CD14-positive monocyte (primary cell): ENCODE measurements at regions not wholly inside any gene's neighbourhood (a gene's known extent, or its start where the extent isn't known, plus 50 kb on each side); places are given as distances from the start of the nearest gene placed in this dataset.

Experiments
- DNase-seq, 3 donors: peaks; one replicate each; pipeline ENCODE4 v3.0.0-alpha.2; 2011 to 2022
- H2AFZ ChIP-seq: 2 replicates; pipeline ENCODE4 v1.6.0; 2012; ENCODE audit warnings: mild to moderate bottlenecking, low read depth, low read length, inconsistent platforms; ENCODE audit not compliant: insufficient read depth, poor library complexity, severe bottlenecking
- H3K27ac ChIP-seq, 2 donors: 1 replicate in 1 of 2; 2 replicates in 1 of 2; pipeline ENCODE4 v1.5.1; 2012 to 2013; ENCODE audit warnings: low read length in 2 of 2, control low read depth in 1 of 2, inconsistent platforms in 1 of 2, low read depth in 1 of 2, mild to moderate bottlenecking in 1 of 2
- H3K27me3 ChIP-seq, 2 donors: one replicate each; pipeline versions ENCODE4 v1.6.0 to v1.6.1; 2011 to 2013; ENCODE audit warnings: low read length in 2 of 2; ENCODE audit not compliant: control insufficient read depth in 2 of 2, insufficient read depth in 2 of 2
- H3K36me3 ChIP-seq, 2 donors: replicated peaks in 1 of 2; 1 replicate in 1 of 2; 2 replicates in 1 of 2; pipeline versions ENCODE4 v1.5.1 to v1.6.1; 2012 to 2013; ENCODE audit warnings: low read length in 2 of 2, control low read depth in 1 of 2, inconsistent platforms in 1 of 2, mild to moderate bottlenecking in 1 of 2; ENCODE audit not compliant: insufficient read depth in 2 of 2, control insufficient read depth in 1 of 2
- H3K4me1 ChIP-seq, 2 donors: 1 replicate in 1 of 2; 2 replicates in 1 of 2; pipeline versions ENCODE4 v1.5.1 to v1.6.1; 2012 to 2013; ENCODE audit warnings: low read length in 2 of 2, control low read depth in 1 of 2, inconsistent platforms in 1 of 2, mild to moderate bottlenecking in 1 of 2, moderate library complexity in 1 of 2; ENCODE audit not compliant: insufficient read depth in 2 of 2, control insufficient read depth in 1 of 2
- H3K4me2 ChIP-seq: replicated peaks from 2 replicates; pipeline ENCODE3; 2012; ENCODE audit warnings: low read length, moderate library complexity, mild to moderate bottlenecking; ENCODE audit not compliant: poor library complexity, severe bottlenecking; ENCODE audit errors: extremely low read depth
- H3K4me3 ChIP-seq, 3 experiments: fragments of 200-600 bp in 1 of 3; sonication (generic) in 1 of 3; replicated peaks in 1 of 3; 1 replicate in 2 of 3; 2 replicates in 1 of 3; pipeline ENCODE4 v1.5.1; 2011 to 2013; ENCODE audit warnings: low read length in 3 of 3, mild to moderate bottlenecking in 3 of 3, control low read depth in 2 of 3, low read depth in 2 of 3, inconsistent platforms in 1 of 3, moderate library complexity in 1 of 3
- H3K79me2 ChIP-seq: 2 replicates; pipeline ENCODE4 v1.6.0; 2012; ENCODE audit warnings: mild to moderate bottlenecking, control low read depth, inconsistent platforms, low read length, moderate library complexity; ENCODE audit not compliant: insufficient read depth
- H3K9ac ChIP-seq: 2 replicates; pipeline ENCODE4 v1.6.0; 2017; ENCODE audit warnings: low read length, mild to moderate bottlenecking; ENCODE audit not compliant: insufficient read depth, poor library complexity, severe bottlenecking
- H3K9me3 ChIP-seq, 2 donors: replicated peaks in 1 of 2; 1 replicate in 1 of 2; 2 replicates in 1 of 2; pipeline versions ENCODE4 v1.5.1 to v1.6.1; 2012 to 2013; ENCODE audit warnings: low read length in 2 of 2, control low read depth in 1 of 2; ENCODE audit not compliant: control insufficient read depth in 1 of 2, insufficient read depth in 1 of 2
- H4K20me1 ChIP-seq: 2 replicates; pipeline ENCODE4 v1.6.0; 2012; ENCODE audit warnings: mild to moderate bottlenecking, low read length, control low read depth, moderate library complexity; ENCODE audit not compliant: insufficient read depth
- H3K27ac Mint-ChIP-seq, 7 donors: one replicate each; pipeline ENCODE4 v1.8.0; 2020; ENCODE audit warnings: mild to moderate bottlenecking in 7 of 7, mixed read lengths in 7 of 7, moderate library complexity in 6 of 7, inconsistent platforms in 2 of 7
- H3K27me3 Mint-ChIP-seq, 3 donors: one replicate each; pipeline ENCODE4 v1.8.0; 2021 to 2022; ENCODE audit warnings: low read depth in 3 of 3, mild to moderate bottlenecking in 3 of 3, mixed read lengths in 3 of 3, moderate library complexity in 3 of 3, inconsistent platforms in 1 of 3
- H3K36me3 Mint-ChIP-seq, 2 donors: one replicate each; pipeline ENCODE4 v1.8.0; 2020; ENCODE audit warnings: mixed read lengths in 2 of 2, inconsistent platforms in 1 of 2, mild to moderate bottlenecking in 1 of 2
- H3K4me1 Mint-ChIP-seq: one replicate; pipeline ENCODE4 v1.8.0; 2020; ENCODE audit warnings: mild to moderate bottlenecking, mixed read lengths
- H3K4me3 Mint-ChIP-seq, 2 donors: one replicate each; pipeline ENCODE4 v1.8.0; 2020; ENCODE audit warnings: mild to moderate bottlenecking in 2 of 2, mixed read lengths in 2 of 2, moderate library complexity in 1 of 2
- H3K9me3 Mint-ChIP-seq, 7 donors: one replicate each; pipeline ENCODE4 v1.8.0; 2020 to 2022; ENCODE audit warnings: mixed read lengths in 7 of 7, mild to moderate bottlenecking in 6 of 7, moderate library complexity in 6 of 7, inconsistent platforms in 2 of 7
- CTCF ChIP-seq: fragments of 200-600 bp; IDR thresholded peaks from one replicate; pipeline ENCODE4 v1.8.0; 2022; ENCODE audit warnings: antibody characterized with exemption, mild to moderate bottlenecking
- WGBS: methylation state at CpG from one replicate; pipeline ENCODE4 v1.1.5; 2013; ENCODE audit warnings: missing lambda C conversion rate; ENCODE audit not compliant: insufficient coverage; 5-methylcytosine and 5-hydroxymethylcytosine counted together
- intact Hi-C, 2 donors: fragments of 100-400 bp; cut with micrococcal nuclease; formaldehyde crosslinking; loops; one replicate each; pipeline versions ENCODE4 v1.15.0 to v1.15.1; 2023

- Mint-ChIP-seq H3K9me3 (peaks cover 0 to 4% (median 0%) of the 10 kb centered on the region in 7 donors), H3K27ac (no peak overlapping the region), H3K36me3 (no peaks in the 10 kb centered on the region), H3K27me3 (peaks cover 1 to 4% (median 2%) of the 10 kb centered on the region in 3 donors), H3K4me1 (no peaks in the 10 kb centered on the region), H3K4me3 (no peak overlapping the region)
- H3K4me1 ChIP-seq, result no peaks in the 10 kb centered on the region
- 89% methylated on average over 6 of the region's 7 CpGs for WGBS
- H3K27ac ChIP-seq, result no peak overlapping the region
- no peak overlapping the region for H3K4me2 ChIP-seq
- DNase-seq, result no peak
- H3K9me3 ChIP-seq, result no peaks in the 10 kb centered on the region
- H4K20me1 ChIP-seq, result no peaks in the 10 kb centered on the region
- no peak for TF ChIP-seq CTCF
- no peak overlapping the region for H3K9ac ChIP-seq
- H3K79me2 ChIP-seq, result no peaks in the 10 kb centered on the region
- H2AFZ ChIP-seq, result no peak overlapping the region
- no peak overlapping the region for H3K4me3 ChIP-seq
- no peaks in the 10 kb centered on the region for H3K27me3 ChIP-seq
- intact Hi-C loops, result no loop called here
- H3K36me3 ChIP-seq, result no peaks in the 10 kb centered on the region
Observed at GRCh38 chr7:155880721-155881120, 68.5 kb upstream of the SHH start.

GRCh38 chr7:155879592-155879991 is 67.3 kb upstream of the SHH start:
- no peak for TF ChIP-seq CTCF
- Mint-ChIP-seq H3K27me3 (peaks cover 1 to 4% (median 1%) of the 10 kb centered on the region in 3 donors), H3K36me3 (no peaks in the 10 kb centered on the region), H3K4me1 (no peaks in the 10 kb centered on the region), H3K9me3 (peaks cover 0 to 4% (median 0%) of the 10 kb centered on the region in 7 donors), H3K27ac (no peak overlapping the region), H3K4me3 (no peak overlapping the region)
- 96% methylated on average over 3 of the region's 5 CpGs for WGBS
- no peak overlapping the region for H3K9ac ChIP-seq
- H3K4me1 ChIP-seq, result no peaks in the 10 kb centered on the region
- intact Hi-C loops, result no loop called here
- H3K27ac ChIP-seq, result no peak overlapping the region
- H3K79me2 ChIP-seq, result no peaks in the 10 kb centered on the region
- no peaks in the 10 kb centered on the region for H4K20me1 ChIP-seq
- no peaks in the 10 kb centered on the region for H3K36me3 ChIP-seq
- H3K4me2 ChIP-seq, result no peak overlapping the region
- no peak overlapping the region for H3K4me3 ChIP-seq
- no peaks in the 10 kb centered on the region for H3K9me3 ChIP-seq
- H3K27me3 ChIP-seq, result no peaks in the 10 kb centered on the region
- DNase-seq, result no peak
- H2AFZ ChIP-seq, result no peak overlapping the region
